ENCODE measurements at regions not wholly inside any gene's neighbourhood (a gene's known extent, or its start where the extent isn't known, plus 50 kb on each side); places are given as distances from the start of the nearest gene placed in this dataset.

- peaks cover 15% of the 10 kb centered on the region for H3K4me1 Mint-ChIP-seq
- Histone ChIP-seq H3K36me3 (ENCODE audit: control insufficient read depth, insufficient read depth, low read length) (no peaks in the 10 kb centered on the region), H3K27me3 (ENCODE audit: control insufficient read depth, insufficient read depth, low read length, poor library complexity, severe bottlenecking) (peaks cover 7% of the 10 kb centered on the region), H3K4me3 (ENCODE audit: low read length) (no peak overlapping the region), H3K9ac (ENCODE audit: extremely low read depth, low read length, poor library complexity, severe bottlenecking) (no peak overlapping the region), H3K9me3 (ENCODE audit: control insufficient read depth, low read length) (peaks cover 11% of the 10 kb centered on the region), H3K4me1 (ENCODE audit: control insufficient read depth, insufficient read depth, low read length) (peaks cover 3% of the 10 kb centered on the region), H3K27ac (ENCODE audit: low read depth, low read length) (no peak overlapping the region)
- no peak overlapping the region for H3K4me3 Mint-ChIP-seq
- TF ChIP-seq CTCF (conservative IDR thresholded peaks at IDR 0.05) = no peak
- peaks cover 57% of the 10 kb centered on the region for H3K27me3 Mint-ChIP-seq (ENCODE audit: insufficient read depth)
- no peak overlapping the region for H3K27ac Mint-ChIP-seq
- DNase-seq = no peak
- H3K9me3 Mint-ChIP-seq = peaks cover 5% of the 10 kb centered on the region
- 69 to 85% methylated on average over 3 to 5 of the region's 5 CpGs for WGBS, 2 experiments (ENCODE audit: insufficient coverage in 1 of 2, insufficient read length in 1 of 2)
- peaks cover 7% of the 10 kb centered on the region for H3K36me3 Mint-ChIP-seq (ENCODE audit: low read depth)
Observed at GRCh38 chr7:31457551-31457950, 56.3 kb upstream of the ITPRID1 start.

GRCh38 chr7:31458203-31458602 is 55.7 kb upstream of the ITPRID1 start:
- Histone ChIP-seq H3K9ac (ENCODE audit: extremely low read depth, low read length, poor library complexity, severe bottlenecking) (no peak overlapping the region), H3K27me3 (ENCODE audit: control insufficient read depth, insufficient read depth, low read length, poor library complexity, severe bottlenecking) (peaks cover 7% of the 10 kb centered on the region), H3K9me3 (ENCODE audit: control insufficient read depth, low read length) (peaks cover 11% of the 10 kb centered on the region), H3K27ac (ENCODE audit: low read depth, low read length) (no peak overlapping the region), H3K4me3 (ENCODE audit: low read length) (no peak overlapping the region), H3K36me3 (ENCODE audit: control insufficient read depth, insufficient read depth, low read length) (no peaks in the 10 kb centered on the region), H3K4me1 (ENCODE audit: control insufficient read depth, insufficient read depth, low read length) (peaks cover 3% of the 10 kb centered on the region)
- DNase-seq = no peak
- Mint-ChIP-seq H3K27ac (no peak overlapping the region), H3K4me1 (peaks cover 16% of the 10 kb centered on the region), H3K36me3 (ENCODE audit: low read depth) (peaks cover 7% of the 10 kb centered on the region), H3K4me3 (no peak overlapping the region), H3K9me3 (peaks cover 5% of the 10 kb centered on the region), H3K27me3 (ENCODE audit: insufficient read depth) (peaks cover 57% of the 10 kb centered on the region)
- TF ChIP-seq CTCF (conservative IDR thresholded peaks at IDR 0.05) = no peak
- 84 to 89% methylated on average over 3 to 4 of the region's 4 CpGs for WGBS, 2 experiments (ENCODE audit: insufficient coverage in 1 of 2, insufficient read length in 1 of 2)

GRCh38 chr7:31462636-31463035 is 51.3 kb upstream of the ITPRID1 start:
- Histone ChIP-seq H3K4me3 (ENCODE audit: low read length) (no peak overlapping the region), H3K27me3 (ENCODE audit: control insufficient read depth, insufficient read depth, low read length, poor library complexity, severe bottlenecking) (no peaks in the 10 kb centered on the region), H3K36me3 (ENCODE audit: control insufficient read depth, insufficient read depth, low read length) (no peaks in the 10 kb centered on the region), H3K4me1 (ENCODE audit: control insufficient read depth, insufficient read depth, low read length) (peaks cover 14% of the 10 kb centered on the region), H3K9ac (ENCODE audit: extremely low read depth, low read length, poor library complexity, severe bottlenecking) (no peak overlapping the region), H3K27ac (ENCODE audit: low read depth, low read length) (no peak overlapping the region), H3K9me3 (ENCODE audit: control insufficient read depth, low read length) (no peaks in the 10 kb centered on the region)
- Mint-ChIP-seq H3K27me3 (ENCODE audit: insufficient read depth) (peaks cover 24% of the 10 kb centered on the region), H3K9me3 (no peaks in the 10 kb centered on the region), H3K27ac (no peak overlapping the region), H3K4me1 (peaks cover 37% of the 10 kb centered on the region), H3K4me3 (no peak overlapping the region), H3K36me3 (ENCODE audit: low read depth) (peaks cover 18% of the 10 kb centered on the region)
- no peak for DNase-seq
- 94% methylated on average over 3 of the region's 3 CpGs; no CpG with 5 or more reads in 1 of the 2 experiments for WGBS, 2 experiments (ENCODE audit: insufficient coverage in 1 of 2, insufficient read length in 1 of 2)
- no peak for TF ChIP-seq CTCF (conservative IDR thresholded peaks at IDR 0.05)
